GM19238 (cell line): ENCODE measurements at regions not wholly inside any gene's neighbourhood (a gene's known extent, or its start where the extent isn't known, plus 50 kb on each side); places are given as distances from the start of the nearest gene placed in this dataset.
"Not testable (repeated sequence)": the region's sequence is repeated elsewhere in the genome, so short reads cannot be mapped to it uniquely, and the experiment has no call there.

ENCODE experiments used
- DNase-seq: peaks from one replicate; pipeline ENCODE4 v3.0.0; 2011; ENCODE audit warnings: low spot score; ENCODE audit not compliant: insufficient read length

- DNase-seq = no peak
Measured at GRCh38 chr3:145892869-145893268, 268.1 kb downstream of the PLOD2 start.

DNA sequence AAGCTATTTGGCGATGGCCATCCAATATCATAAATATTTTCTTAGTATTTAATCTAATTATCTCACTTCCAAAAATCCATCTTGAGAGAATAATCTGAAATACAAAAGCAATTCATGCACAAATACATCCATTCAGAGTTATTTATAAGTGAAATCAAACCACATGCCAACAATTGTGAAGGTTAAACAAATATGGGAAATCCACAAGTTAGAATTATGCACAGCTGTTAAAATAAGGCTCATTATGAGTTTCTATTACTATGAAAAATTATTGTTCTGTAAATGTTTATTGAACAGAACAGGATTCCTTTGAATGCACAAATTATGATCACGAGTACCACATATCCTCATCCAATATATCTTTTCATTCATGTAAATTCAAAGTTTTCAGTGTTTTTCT, 267.7 kb downstream of the PLOD2 start:
- no peak for DNase-seq

GRCh38 chr3:145898487-145898886, 262.5 kb downstream of the PLOD2 start:
- no peak for DNase-seq

GRCh38 chr3:145899241-145899640, 261.7 kb downstream of the PLOD2 start:
- no peak for DNase-seq

DNA sequence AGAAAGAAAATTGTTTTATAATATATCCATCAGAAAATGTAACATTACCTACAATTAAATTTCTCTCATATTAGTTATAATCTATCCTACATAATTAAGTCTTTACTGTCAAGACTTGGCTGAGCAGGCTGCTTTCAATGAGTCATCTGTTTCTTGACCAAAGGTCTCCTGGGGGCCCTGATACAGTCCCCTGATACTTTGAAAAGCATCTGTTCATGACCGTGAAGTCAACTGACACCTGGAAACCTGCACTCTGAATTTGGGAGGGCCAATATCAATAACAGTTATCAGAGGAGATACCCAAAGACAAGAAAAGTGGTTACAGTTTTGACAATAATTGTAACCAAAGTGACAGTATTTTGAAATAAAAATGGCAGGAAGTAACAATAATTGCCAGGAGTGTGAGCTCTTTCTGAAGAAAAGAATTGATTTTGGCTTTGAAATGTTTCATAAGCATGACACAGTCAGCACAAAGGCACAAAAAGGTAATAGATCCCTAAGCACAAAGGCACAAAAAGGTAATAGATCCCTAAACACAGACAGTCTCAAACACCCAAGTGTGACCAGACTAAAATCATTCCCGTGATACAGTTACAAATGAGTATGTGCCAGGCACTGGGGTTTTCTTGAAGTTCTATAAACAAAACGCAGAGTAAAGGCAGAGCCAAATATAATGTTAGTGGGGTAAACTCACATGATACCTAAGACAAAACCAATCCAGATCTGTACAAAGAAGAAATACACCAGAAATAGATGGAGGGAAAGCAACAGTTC, 260.7 kb downstream of the PLOD2 start:
- DNase-seq = no peak

GRCh38 chr3:145902166-145902565, 258.8 kb downstream of the PLOD2 start:
- no peak for DNase-seq

GRCh38 chr3:145903472-145904013, 257.4 kb downstream of the PLOD2 start:
- DNase-seq = no peak

DNA sequence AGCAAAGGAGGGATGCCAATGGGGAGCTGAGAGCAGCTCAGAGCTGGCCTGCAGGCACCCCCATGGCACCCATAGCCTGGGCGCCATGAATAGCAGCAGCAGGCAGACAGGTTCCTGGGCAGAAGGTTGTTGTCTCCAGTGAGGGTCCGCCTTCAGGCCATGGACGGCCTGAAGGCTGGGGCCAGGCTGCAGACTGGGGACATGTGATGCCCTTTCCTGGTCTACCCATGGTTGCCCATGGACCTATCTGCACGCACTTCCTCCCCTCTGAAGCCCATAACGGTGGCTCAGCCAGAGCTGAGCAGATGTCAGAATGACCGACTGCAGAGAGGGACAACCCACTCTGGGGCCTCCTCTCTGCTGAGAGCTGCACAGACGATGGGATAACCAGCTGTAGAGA, 256.8 kb downstream of the PLOD2 start:
- no peak for DNase-seq

DNA sequence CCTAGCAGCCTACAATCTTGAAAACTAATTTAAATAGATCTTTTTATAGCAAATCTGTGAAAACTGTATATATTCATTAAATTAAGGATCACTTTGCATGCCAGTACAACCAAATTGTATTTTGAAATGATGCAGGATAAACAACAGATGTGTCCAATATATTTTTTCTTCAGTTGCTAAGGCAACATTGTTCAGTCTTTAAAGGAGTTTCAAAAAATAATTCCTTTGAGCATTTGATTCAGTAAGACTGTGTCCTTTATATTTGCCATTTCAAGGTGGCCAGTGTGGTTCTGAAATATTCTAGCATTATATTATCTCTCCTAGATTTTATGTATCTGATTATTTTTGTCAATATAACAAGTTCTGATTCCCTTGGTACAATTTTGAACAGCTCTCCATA, 254.7 kb downstream of the PLOD2 start:
- no peak for DNase-seq

- DNase-seq = no peak
Measured at GRCh38 chr3:145906755-145907154, 254.2 kb downstream of the PLOD2 start.

DNA sequence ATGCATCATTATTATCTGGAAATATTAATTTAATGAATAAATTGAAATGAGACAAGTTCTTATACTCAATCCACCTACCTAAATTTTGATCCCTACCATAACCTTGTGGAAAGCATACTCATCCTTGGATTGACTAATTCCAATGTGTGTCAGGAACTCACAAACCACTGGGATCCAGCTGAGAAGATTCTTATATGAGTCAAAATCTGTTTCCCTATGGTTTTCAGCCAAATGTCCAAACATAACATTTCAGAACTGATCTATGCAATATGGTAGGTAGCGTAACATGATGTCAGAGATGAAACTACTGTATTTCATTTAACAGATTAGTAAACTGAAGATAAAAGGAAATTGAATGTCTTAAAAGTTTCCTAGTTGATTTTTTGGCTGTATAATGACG, 250.0 kb downstream of the PLOD2 start:
- DNase-seq = no peak

DNA sequence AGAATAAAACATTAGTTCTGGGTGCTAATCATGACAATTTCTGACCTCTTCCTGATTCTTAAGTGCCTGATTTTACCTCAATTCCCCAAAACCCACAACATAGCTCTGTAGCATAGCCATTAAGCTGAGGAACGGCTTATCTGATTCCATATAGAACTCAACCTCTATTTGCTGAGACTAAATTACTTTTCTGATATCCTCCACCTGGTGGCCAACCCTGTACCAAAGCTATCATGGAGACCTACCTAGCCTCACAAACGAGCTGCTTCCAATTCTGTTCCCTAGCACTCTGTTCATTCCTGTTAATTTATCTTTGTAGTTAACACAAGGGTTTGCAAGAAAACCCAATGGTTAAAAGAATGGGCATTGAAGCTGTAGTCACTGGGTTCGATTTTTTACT, 245.2 kb downstream of the PLOD2 start:
- DNase-seq = no peak

- not testable (repeated sequence) for DNase-seq
Measured at GRCh38 chr3:145927736-145928135, 233.2 kb downstream of the PLOD2 start.

DNA sequence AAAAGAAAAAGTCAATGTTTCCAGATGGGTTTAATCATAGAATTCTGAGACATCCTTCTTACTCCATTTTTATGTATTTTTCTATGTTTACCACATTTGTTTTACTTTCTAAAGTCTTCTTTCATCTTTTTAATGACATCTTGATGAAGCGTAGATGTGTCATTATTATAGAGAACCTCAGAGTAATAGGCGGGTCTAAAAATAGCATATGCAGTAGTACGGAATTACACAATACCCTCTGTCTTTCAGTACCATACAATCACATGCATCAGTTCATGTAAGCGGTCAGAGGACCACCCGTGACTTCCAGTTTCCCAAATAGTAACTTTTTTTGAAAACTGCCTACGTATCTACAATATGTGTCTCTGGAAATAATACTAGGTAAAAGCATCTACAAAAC, 224.0 kb downstream of the PLOD2 start:
- no peak for DNase-seq

DNA sequence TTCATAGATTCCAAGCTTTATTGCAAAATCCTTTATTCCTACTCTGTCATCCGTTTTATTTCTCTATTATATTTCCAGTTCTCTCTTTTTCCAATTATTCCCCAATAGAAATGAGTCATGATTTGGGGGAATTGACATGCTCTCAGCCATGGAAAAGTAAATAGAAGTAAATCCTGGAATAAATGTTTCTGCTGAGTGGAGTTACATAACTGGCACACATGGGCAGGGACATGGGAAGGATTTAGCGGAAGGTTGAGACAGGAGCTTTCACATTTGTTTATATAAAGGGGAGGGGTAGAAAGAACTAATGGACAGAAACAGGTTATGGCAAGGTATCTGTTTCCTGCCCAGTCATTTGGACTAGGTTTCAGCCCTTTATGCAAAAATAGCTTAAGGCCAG, 221.6 kb downstream of the PLOD2 start:
- no peak for DNase-seq

DNA sequence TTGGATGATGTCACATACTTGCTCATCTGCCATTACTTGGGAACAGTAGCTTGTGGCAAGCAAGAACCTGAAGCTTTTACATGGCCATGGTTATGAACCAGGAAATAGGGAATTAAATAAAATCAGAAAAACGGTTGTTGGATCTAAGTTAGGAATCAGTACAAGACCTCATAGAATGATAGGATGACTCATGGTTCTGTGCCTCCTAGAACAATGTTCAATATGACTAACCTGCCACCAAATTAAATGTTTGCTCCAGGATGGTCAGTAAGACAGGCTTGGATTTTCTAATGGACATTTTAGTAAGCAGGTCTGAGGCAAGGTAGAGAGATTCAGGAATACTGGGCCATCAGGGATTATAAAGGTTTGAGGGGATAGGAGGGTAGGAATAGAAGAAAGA, 218.9 kb downstream of the PLOD2 start:
- no peak for DNase-seq

DNA sequence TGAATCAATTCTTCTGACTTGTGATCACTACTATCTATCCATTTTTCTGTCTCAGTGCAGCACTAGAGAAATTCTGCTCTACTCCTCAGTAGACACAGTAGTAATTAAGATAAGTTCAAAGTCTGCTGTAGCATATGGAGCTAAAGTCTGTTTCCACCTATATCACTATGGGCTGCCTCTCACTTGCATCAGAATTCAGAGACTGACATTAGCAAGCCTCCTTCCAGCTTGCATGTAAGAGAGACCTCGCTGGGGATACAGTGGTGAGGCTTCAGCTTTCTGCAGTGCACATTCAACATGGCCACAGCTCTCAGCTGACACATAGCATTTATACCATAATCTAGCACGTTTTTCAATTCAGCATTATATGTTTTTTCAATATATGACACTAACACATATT, 217.0 kb downstream of the PLOD2 start:
- no peak for DNase-seq

DNA sequence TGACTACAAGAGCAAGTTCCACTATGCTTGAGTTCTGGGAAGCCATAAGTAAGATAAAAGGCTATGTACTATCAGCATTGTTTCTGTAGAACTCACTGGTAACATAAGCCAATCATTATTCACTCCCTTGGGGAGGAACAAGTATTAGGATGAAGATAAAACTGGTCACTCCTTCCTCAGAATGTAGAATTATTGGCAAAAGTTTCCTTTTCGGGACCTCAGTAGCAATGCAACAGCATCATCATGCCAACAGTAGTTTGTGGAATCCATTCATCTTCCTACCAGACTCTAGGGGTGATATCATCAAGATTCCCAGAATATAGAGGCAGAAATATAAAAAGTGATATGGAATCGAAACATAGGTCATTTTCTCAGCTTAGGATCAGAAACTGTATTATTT, 209.5 kb downstream of the PLOD2 start:
- DNase-seq = no peak

- no peak for DNase-seq
Measured at GRCh38 chr3:145952536-145952935, 208.4 kb downstream of the PLOD2 start.

- no peak for DNase-seq
Measured at GRCh38 chr3:145953316-145953715, 207.7 kb downstream of the PLOD2 start.

- no peak for DNase-seq
Measured at GRCh38 chr3:145959457-145960088, 201.4 kb downstream of the PLOD2 start.

- no peak for DNase-seq
Measured at GRCh38 chr3:145963111-145963510, 197.9 kb downstream of the PLOD2 start.

DNA sequence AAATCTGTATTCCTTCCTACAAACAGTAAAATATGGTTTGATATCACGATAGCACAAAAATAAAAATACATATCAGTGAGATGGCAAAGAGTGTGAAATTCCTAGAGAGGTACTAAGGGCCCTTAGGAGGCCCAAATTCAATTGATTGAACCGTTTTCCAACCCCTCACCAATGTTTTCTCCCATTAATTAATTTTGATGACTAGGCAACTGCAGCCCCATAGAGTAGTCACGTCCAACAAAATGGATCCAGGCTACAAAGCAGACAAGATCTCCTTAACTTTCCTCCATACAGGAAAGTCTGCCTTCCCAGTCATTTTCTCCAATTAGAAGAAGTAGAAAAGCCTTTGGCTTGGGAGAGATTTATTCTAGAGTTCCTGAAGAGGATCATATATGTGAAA, 193.9 kb downstream of the PLOD2 start:
- no peak for DNase-seq
